ENCODE measurements at regions not wholly inside any gene's neighbourhood (a gene's known extent, or its start where the extent isn't known, plus 50 kb on each side); places are given as distances from the start of the nearest gene placed in this dataset.
"Not testable (repeated sequence)": the region's sequence is repeated elsewhere in the genome, so short reads cannot be mapped to it uniquely, and the experiment has no call there.

DNA sequence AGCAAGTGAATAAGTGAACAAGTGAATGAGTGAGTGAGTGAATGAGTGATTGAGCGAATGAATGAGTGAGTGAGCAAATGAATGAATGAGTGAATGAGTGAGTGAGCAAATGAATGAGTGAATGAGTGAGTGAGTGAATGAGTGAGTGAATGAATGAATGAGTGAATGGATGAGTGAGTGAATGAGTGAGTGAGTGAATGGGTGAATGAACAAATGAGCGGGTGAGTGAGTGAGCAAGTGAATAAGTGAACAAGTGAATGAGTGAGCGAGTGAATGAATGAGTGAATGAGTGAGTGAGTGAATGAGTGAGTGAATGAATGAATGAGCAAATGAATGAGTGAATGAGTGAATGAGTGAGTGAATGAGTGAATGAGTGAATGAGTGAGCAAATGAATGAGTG is 74.0 kb upstream of the LRPAP1 start:
- ATAC-seq = not testable (repeated sequence)

GRCh38 chr4:3605491-3605890 is 73.3 kb upstream of the LRPAP1 start:
- no peak for TF ChIP-seq PATZ1 (CRISPR knock-in tag; IDR thresholded peaks at IDR 0.05; ENCODE audit: borderline replicate concordance)
- no peak for TF ChIP-seq TSHZ2 (CRISPR knock-in tag; IDR thresholded peaks at IDR 0.05)
- no peak for TF ChIP-seq ISL1 (CRISPR knock-in tag; IDR thresholded peaks at IDR 0.05)
- no peak for TF ChIP-seq ZNF565 (CRISPR knock-in tag; conservative IDR thresholded peaks at IDR 0.05; ENCODE audit: low read depth)
- no peak for TF ChIP-seq ZC3H10 (CRISPR knock-in tag; IDR thresholded peaks at IDR 0.05)
- no peak for TF ChIP-seq ZFP30 (CRISPR knock-in tag; IDR thresholded peaks at IDR 0.05)
- TF ChIP-seq CSDC2 (CRISPR knock-in tag; IDR thresholded peaks at IDR 0.05) = no peak
- no peak for TF ChIP-seq ESRRG (CRISPR knock-in tag; IDR thresholded peaks at IDR 0.05)
- no peak for TF ChIP-seq TOX (CRISPR knock-in tag; IDR thresholded peaks at IDR 0.05; ENCODE audit: borderline replicate concordance)
- no peak for TF ChIP-seq CSRNP3 (CRISPR knock-in tag; IDR thresholded peaks at IDR 0.05)
- TF ChIP-seq SNAI2 (CRISPR knock-in tag; IDR thresholded peaks at IDR 0.05) = no peak
- no peak for TF ChIP-seq CREB5 (CRISPR knock-in tag; IDR thresholded peaks at IDR 0.05; ENCODE audit: low read depth)
- TF ChIP-seq ZFP3 (CRISPR knock-in tag; IDR thresholded peaks at IDR 0.05) = no peak
- TF ChIP-seq, protein P1, sequence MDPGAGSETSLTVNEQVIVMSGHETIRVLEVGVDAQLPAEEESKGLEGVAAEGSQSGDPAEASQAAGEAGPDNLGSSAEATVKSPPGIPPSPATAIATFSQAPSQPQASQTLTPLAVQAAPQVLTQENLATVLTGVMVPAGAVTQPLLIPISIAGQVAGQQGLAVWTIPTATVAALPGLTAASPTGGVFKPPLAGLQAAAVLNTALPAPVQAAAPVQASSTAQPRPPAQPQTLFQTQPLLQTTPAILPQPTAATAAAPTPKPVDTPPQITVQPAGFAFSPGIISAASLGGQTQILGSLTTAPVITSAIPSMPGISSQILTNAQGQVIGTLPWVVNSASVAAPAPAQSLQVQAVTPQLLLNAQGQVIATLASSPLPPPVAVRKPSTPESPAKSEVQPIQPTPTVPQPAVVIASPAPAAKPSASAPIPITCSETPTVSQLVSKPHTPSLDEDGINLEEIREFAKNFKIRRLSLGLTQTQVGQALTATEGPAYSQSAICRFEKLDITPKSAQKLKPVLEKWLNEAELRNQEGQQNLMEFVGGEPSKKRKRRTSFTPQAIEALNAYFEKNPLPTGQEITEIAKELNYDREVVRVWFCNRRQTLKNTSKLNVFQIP (CRISPR knock-in tag; IDR thresholded peaks at IDR 0.05; ENCODE audit: borderline replicate concordance, low read depth) = no peak
- no peak for ATAC-seq

DNA sequence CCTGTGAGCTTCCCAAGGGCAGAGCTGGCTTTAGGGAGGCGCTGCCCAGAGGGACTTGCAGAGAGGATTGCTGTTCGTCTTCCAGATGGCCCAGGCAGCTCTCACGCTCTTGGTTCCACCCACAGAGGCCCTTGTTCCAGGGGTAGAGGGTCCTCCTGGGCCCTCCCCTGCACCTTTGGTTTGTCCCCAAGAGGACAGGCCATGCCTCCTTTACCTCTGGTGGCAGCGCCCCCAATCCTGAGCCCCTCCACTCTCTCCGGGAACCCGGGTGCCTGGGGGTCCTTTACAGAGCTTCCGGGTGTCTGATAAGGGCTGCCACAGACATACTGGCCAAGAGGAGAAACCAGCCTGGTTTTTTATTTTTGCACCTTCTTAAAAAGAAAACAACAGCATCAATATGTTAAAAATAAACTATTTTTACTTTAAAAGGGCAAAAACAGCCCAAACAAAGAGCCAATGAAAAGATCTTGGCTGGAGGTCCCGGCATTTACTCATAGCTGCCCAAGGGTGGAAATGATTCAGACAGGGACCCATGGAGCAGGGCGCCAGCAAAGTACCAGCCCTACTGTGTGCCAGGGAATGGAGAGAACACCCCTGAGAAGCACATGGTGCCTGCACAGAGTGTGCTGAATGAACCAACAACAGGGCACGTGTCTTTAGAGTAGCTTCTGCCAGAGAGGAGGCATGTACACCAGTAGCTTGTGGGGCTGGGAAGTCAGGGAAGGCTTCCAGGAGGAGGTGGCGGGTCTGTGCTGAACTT is 70.8 kb upstream of the LRPAP1 start:
- ATAC-seq = not testable (repeated sequence)

- no peak for ATAC-seq
- TF ChIP-seq ESRRG (CRISPR knock-in tag; IDR thresholded peaks at IDR 0.05) (no peak), ZC3H10 (CRISPR knock-in tag; IDR thresholded peaks at IDR 0.05) (no peak), TSHZ2 (CRISPR knock-in tag; IDR thresholded peaks at IDR 0.05) (no peak), PATZ1 (CRISPR knock-in tag; IDR thresholded peaks at IDR 0.05; ENCODE audit: borderline replicate concordance) (no peak), ZFP30 (CRISPR knock-in tag; IDR thresholded peaks at IDR 0.05) (no peak), ZNF8 (CRISPR knock-in tag; IDR thresholded peaks at IDR 0.05) (no peak), PPARA (CRISPR knock-in tag; IDR thresholded peaks at IDR 0.05; ENCODE audit: borderline replicate concordance) (no peak), ZNF565 (CRISPR knock-in tag; conservative IDR thresholded peaks at IDR 0.05; ENCODE audit: low read depth) (no peak)
These were observed 69.8 kb upstream of the LRPAP1 start for GRCh38 chr4:3601992-3602391.

GRCh38 chr4:3601108-3601690 is 69.0 kb upstream of the LRPAP1 start:
- ATAC-seq = not testable (repeated sequence)
